ENCODE measurements at regions not wholly inside any gene's neighbourhood (a gene's known extent, or its start where the extent isn't known, plus 50 kb on each side); places are given as distances from the start of the nearest gene placed in this dataset.

DNA sequence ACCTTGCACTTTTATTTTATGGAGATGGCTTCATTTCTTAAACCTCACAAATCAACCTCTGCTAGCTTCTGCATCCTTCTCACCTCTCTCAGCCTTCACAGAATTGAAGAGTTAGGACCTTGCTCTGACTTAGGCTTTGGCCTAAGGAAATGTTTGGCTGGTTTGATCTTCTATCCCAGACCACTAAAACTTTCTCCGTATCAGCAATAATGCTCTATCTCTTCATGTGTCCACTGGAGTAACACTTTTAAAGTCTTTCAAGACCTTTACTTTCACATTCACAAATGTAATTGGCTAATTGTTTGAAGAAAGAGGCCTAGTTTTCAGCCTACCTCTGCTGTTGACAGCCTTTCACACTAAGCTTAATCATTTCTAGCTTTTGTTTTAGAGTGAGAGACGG, 212.9 kb downstream of the TTLL2 start:
- H3K36me3 ChIP-seq (ENCODE audit: control insufficient read depth, insufficient read depth, low read length), result no peaks in the 10 kb centered on the region
- TF ChIP-seq, protein P1, sequence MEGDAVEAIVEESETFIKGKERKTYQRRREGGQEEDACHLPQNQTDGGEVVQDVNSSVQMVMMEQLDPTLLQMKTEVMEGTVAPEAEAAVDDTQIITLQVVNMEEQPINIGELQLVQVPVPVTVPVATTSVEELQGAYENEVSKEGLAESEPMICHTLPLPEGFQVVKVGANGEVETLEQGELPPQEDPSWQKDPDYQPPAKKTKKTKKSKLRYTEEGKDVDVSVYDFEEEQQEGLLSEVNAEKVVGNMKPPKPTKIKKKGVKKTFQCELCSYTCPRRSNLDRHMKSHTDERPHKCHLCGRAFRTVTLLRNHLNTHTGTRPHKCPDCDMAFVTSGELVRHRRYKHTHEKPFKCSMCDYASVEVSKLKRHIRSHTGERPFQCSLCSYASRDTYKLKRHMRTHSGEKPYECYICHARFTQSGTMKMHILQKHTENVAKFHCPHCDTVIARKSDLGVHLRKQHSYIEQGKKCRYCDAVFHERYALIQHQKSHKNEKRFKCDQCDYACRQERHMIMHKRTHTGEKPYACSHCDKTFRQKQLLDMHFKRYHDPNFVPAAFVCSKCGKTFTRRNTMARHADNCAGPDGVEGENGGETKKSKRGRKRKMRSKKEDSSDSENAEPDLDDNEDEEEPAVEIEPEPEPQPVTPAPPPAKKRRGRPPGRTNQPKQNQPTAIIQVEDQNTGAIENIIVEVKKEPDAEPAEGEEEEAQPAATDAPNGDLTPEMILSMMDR (IDR thresholded peaks at IDR 0.05; ENCODE audit: insufficient read depth, low read length, poor library complexity, severe bottlenecking), result no peak

DNA sequence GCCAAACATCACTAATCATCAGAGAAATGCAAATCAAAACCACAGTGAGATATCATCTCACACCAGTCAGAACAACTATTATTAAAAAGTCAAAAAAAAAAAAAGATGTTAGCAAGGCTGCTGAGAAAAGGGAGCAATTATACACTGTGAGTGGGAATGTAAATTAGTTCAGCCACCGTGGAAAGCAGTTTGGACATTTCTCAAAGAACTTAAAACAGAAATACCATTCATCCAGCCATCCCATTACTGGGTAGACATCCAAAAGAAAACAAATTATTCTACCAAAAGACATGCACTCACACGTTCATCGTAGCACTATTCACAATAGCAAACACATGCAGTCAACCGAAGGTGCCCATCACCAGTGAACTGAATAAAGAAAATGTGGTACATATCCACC, 213.9 kb downstream of the TTLL2 start:
- no peak for DNase-seq (ENCODE audit: low read depth)
- TF ChIP-seq, protein P1 (IDR thresholded peaks at IDR 0.05; ENCODE audit: insufficient read depth, low read length, poor library complexity, severe bottlenecking), result no peak
- H3K4me3 ChIP-seq (ENCODE audit: low read depth, low read length), result no peak overlapping the region
- no peaks in the 10 kb centered on the region for H3K27me3 ChIP-seq (ENCODE audit: control insufficient read depth, insufficient read depth, low read length)
- H3K36me3 ChIP-seq (ENCODE audit: control insufficient read depth, insufficient read depth, low read length), result no peaks in the 10 kb centered on the region

More for the DNA sequence above, 212.9 kb downstream of the TTLL2 start:
- Histone ChIP-seq H3K27me3 (ENCODE audit: control insufficient read depth, insufficient read depth, low read length) (no peaks in the 10 kb centered on the region), H3K4me3 (ENCODE audit: low read depth, low read length) (no peak overlapping the region)
- DNase-seq (ENCODE audit: low read depth), result no peak

DNA sequence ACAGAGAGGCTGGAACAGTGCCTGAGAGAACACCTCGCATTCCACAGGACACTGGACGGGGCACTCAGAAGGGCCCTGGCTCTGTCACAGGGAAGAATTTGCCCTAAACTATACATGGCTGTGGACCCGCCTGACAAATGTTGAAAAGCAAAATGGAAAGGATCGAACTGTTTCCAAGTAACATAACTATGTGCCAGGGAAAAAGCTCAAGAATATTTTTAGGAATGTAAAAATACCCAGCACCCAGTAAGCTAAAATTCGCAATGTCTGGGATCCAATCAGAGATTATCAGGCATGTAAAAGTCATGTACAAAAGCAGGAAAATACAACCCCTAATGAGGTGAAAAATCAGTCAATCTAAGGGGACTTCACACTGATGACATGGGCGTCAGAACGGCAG, 215.9 kb downstream of the TTLL2 start:
- no peaks in the 10 kb centered on the region for H3K36me3 ChIP-seq (ENCODE audit: control insufficient read depth, insufficient read depth, low read length)
- H3K4me3 ChIP-seq (ENCODE audit: low read depth, low read length), result no peak overlapping the region
- no peaks in the 10 kb centered on the region for H3K27me3 ChIP-seq (ENCODE audit: control insufficient read depth, insufficient read depth, low read length)
- no peak for DNase-seq (ENCODE audit: low read depth)
- TF ChIP-seq, protein P1 (IDR thresholded peaks at IDR 0.05; ENCODE audit: insufficient read depth, low read length, poor library complexity, severe bottlenecking), result no peak

DNA sequence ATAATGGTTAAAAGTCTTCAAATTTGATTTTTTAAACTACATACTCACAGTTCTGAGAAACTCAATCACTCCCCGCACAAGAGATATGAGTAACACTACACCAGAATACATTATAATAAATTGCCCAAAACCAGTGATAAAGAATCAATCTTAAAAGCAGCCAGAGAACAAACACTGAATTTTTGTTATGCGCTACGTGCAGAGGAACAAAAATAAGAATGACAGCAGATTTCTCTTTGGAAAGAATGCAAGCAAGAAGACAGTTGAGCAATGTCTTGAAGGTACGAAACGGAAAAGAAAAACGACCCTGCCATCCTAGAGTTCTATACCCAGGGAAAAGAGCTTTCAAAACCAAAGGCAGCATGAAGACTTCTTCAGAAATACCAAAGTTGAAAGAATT, 216.7 kb downstream of the TTLL2 start:
- no peaks in the 10 kb centered on the region for H3K36me3 ChIP-seq (ENCODE audit: control insufficient read depth, insufficient read depth, low read length)
- no peak overlapping the region for H3K4me3 ChIP-seq (ENCODE audit: low read depth, low read length)
- H3K27me3 ChIP-seq (ENCODE audit: control insufficient read depth, insufficient read depth, low read length), result no peaks in the 10 kb centered on the region
- no peak for DNase-seq (ENCODE audit: low read depth)
- TF ChIP-seq, protein P1 (IDR thresholded peaks at IDR 0.05; ENCODE audit: insufficient read depth, low read length, poor library complexity, severe bottlenecking), result no peak

DNA sequence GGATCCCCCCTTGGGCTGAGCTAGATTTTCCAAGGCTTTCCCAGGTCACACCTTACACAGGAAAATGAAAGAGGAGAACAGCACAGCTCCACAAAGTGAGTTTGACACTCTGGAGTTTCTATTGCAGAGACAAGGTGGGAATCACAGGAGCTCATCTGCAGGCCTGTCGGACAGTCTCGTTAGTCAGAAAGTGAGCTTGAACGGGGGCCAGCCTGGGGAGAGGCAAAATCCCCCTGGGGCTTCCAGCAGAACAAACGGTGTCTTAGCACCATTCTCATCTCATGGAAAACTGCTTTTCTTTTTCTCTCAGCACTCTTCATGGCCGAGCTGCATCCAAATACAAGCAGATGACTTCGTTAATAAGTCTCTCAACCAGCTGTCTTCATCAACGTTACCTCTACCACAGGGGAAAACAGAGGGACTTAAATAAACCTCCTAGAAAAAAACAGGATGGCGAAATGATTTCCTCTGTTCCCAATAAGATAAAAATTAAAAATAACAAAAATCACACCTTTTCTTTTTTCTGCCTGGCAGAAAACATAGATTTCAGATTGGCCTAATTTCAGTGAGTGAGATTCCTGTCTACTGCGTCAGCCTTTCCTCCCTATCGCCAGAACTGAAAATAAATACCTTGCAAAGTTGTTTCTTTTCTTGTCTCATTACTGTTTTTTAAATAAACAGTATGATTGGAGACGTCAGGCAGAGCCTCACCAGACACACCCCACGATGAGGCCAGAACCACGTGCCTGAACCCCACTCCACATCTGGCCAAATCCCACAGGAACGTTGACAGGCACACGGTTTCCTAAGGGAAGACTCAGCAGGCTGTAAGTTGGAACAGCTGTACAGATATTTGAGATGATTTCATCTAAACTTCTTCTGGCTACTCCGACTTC, 219.0 kb downstream of the TTLL2 start:
- Histone ChIP-seq H3K36me3 (ENCODE audit: control insufficient read depth, insufficient read depth, low read length) (no peaks in the 10 kb centered on the region), H3K27me3 (ENCODE audit: control insufficient read depth, insufficient read depth, low read length) (no peaks in the 10 kb centered on the region), H3K4me3 (ENCODE audit: low read depth, low read length) (no peak overlapping the region)
- TF ChIP-seq, protein P1 (IDR thresholded peaks at IDR 0.05; ENCODE audit: insufficient read depth, low read length, poor library complexity, severe bottlenecking), result no peak
- DNase-seq (ENCODE audit: low read depth), result no peak
